ENCODE measurements at regions not wholly inside any gene's neighbourhood (a gene's known extent, or its start where the extent isn't known, plus 50 kb on each side); places are given as distances from the start of the nearest gene placed in this dataset.
"Not testable (repeated sequence)": the region's sequence is repeated elsewhere in the genome, so short reads cannot be mapped to it uniquely, and the experiment has no call there.

GRCh38 chr9:82445556-82445955, 457.0 kb downstream of the SPATA31D1 start:
- DNase-seq (ENCODE audit: low read depth, low spot score) = no peak

DNA sequence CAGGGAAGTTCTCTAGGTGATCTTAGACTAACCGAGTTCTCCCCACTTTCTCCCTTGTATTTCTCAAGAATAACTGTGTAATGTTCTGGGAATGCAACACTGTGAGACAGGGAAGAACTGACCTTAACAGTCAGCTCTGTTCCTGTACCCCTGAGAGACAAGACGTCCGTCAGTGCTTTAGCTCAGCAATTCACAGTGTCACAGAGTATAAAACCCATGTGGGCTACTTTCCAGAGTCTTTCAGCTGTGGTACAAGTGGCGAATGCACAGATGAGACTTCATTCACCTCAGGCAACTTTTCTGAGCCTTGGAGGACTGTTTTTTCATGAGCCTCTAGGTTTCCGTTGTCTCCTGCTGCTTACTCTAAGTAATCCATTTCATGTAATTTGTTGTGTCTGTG, 458.8 kb downstream of the SPATA31D1 start:
- no peak for DNase-seq (ENCODE audit: low read depth, low spot score)

DNA sequence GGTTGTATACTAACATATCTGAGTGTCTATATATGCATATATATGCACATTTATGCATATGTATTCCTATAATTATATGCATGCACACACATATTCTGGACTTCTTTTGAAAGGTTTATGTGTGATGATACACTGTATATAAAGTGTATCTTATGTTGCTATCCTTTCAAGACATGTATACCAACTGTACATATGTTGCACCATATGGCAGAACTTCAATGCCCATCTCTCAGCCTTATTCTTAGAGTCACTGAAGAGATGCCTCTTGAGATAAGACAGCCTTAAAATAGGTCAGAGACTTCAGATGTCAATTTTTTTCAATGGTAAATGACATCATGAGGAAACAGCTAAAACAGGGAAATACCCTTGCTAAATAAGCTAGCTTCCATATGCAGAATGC, 461.4 kb downstream of the SPATA31D1 start:
- no peak for DNase-seq (ENCODE audit: low read depth, low spot score)

- no peak for DNase-seq (ENCODE audit: low read depth, low spot score)
These were observed 466.1 kb downstream of the SPATA31D1 start for GRCh38 chr9:82454509-82455190.

DNA sequence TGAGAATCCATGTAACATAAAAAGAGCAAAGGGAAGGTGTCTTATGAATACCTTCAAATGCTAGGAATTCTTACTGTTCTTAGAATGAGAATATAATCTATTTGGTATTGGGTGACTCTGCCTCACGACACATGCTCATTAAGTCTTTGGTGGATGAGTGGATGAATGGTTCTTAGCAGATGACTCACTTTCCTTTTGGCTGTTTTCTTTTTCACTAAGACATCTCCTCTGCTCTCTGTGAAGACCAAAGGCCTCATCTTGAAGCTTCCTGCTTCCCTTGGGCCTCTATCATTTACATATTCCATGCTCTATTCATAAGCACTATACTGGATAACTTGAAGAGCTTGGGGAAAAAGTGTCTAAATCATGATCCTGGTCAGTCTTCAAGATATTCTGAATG, 468.1 kb downstream of the SPATA31D1 start:
- no peak for DNase-seq (ENCODE audit: low read depth, low spot score)

GRCh38 chr9:82457298-82457697, 468.7 kb downstream of the SPATA31D1 start:
- DNase-seq (ENCODE audit: low read depth, low spot score) = no peak

DNA sequence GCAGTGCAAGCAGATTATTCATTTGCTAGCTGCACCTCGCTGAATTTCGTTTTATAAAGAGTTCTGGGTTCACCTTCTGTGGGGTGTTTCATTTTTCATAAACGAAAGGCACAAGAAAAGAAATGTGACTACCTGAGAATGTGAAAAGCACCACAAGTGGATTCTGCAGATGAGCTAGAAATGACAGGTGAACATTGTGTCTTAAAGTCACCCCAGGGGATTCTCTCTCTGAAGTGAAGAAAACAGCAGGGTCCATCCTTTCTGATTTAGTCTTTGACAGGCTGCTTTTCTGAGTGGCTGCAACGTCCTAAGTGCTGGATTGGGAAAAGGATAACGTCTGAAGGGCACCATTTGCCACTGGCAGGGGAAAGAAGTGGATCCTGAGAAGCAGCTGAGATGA, 469.3 kb downstream of the SPATA31D1 start:
- DNase-seq (ENCODE audit: low read depth, low spot score) = no peak

DNA sequence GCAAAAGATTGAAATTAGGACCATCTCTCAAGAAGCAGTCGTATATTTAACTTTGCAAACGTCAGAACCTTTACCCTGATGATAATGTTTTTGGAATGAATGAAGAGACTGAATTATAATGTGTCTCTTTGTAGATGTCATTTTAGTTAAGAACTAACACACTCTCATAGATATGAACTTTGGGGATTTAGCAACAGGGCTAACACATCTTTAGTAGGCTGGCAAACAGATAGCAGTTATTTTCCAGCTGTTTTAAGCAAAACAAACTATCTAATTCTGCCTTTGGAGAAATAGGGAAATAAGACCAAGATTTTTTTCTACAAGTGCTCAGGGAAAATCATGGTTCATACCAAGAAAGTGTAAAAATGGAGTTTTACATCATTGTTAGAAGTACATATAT, 469.7 kb downstream of the SPATA31D1 start:
- DNase-seq (ENCODE audit: low read depth, low spot score) = no peak

DNA sequence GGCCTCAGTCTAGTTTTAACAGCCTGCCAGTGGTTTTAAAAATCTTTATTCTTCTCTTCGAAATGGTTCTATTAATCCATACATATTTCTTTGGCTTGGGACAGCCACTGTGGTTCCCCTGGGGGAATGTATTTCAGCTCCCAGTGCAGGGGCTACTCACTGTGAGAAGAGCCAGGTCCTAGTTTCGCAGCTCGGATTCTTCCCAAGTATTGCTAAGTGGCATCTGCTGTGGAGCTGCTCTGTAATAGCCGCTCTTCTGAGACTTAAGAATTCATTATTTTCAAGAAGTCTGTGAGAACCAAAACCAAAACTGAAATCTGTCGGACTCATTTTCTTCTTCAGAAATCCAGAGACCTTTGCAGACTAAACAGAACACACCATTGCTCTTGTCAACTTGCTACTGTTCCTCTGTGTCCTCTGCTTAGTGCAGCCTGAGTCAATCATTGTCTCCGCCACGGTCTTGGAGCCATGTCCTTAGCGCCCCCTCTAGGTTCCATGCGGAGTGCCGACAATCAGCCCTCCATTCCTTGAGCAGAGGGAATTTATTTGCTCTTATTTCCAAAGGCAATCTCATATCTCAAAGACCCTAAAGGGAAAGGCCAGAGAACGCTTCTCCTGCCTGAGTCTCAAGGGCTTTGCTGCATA, 478.2 kb downstream of the SPATA31D1 start:
- DNase-seq (ENCODE audit: low read depth, low spot score) = peak; percentile 40

- DNase-seq (ENCODE audit: low read depth, low spot score) = no peak
These were observed 478.9 kb downstream of the SPATA31D1 start for GRCh38 chr9:82467436-82467835.

- no peak for DNase-seq (ENCODE audit: low read depth, low spot score)
These were observed 485.7 kb downstream of the SPATA31D1 start for GRCh38 chr9:82474235-82474634.

DNA sequence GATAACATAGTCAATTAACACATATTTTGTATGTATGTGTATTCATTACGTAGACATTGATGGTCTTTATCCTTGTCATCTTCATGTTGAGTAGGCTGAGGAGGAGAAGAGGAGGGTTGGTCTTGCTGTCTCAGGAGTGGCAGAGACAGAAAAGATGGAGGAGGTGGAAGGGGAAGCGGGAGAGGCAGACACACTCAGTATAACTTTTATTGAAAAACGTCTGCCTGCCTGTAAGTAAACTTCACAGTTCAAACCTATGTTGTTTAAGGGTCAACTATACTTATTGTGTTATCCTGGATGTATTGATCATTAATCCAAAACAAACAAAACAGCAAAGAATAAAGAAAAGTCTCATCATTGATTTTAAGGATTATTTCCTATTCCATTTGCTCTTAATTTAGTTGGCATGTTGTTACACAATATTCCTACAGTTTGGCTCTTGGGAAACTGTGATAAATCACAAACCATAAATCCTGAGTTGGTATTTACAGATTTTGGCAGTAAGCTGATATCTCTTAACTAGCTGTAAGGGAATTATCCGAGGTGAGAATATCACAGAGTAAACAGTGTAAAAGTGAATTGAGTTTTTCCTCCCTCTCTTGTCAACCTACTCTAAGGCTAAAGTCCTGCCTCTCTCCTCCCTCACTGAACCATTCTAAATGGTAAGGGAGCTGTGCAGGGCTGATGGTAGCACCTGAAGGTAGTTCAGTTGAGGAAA, 487.2 kb downstream of the SPATA31D1 start:
- no peak for DNase-seq (ENCODE audit: low read depth, low spot score)

- no peak for DNase-seq (ENCODE audit: low read depth, low spot score)
These were observed 492.3 kb downstream of the SPATA31D1 start for GRCh38 chr9:82480921-82481320.

- DNase-seq (ENCODE audit: low read depth, low spot score) = no peak
These were observed 499.4 kb downstream of the SPATA31D1 start for GRCh38 chr9:82487935-82488312.

GRCh38 chr9:82488313-82489200, 500.0 kb downstream of the SPATA31D1 start:
- DNase-seq (ENCODE audit: low read depth, low spot score) = no peak

DNA sequence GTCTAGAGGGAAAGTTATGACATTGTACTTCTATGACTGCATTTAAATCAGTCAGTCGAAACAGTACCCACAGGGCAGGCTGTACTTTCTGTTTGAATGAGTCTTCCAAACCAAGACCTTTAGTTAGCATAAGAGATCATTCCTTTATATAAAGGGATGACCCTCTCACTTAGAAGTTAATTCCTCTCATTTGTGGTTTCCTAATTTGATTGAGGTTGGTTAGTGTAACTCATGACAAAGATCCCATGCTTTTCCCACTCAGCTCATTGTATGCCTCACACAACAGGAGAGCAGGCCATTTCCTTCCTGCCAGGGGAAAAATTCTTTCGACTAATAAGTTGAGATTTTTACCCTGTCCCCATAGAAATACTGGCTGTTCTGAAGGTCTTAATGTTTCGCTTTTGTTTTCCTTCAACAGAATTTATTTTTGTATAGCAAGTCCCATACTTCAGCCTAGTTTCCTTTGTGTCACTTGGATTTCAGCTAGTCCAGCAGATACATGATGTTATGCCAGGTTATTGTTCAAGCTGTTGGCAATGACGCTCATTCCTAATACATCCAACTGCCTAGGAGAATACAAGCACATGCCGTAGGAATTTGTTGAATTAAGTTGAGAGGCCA, 500.7 kb downstream of the SPATA31D1 start:
- DNase-seq (ENCODE audit: low read depth, low spot score) = no peak

DNA sequence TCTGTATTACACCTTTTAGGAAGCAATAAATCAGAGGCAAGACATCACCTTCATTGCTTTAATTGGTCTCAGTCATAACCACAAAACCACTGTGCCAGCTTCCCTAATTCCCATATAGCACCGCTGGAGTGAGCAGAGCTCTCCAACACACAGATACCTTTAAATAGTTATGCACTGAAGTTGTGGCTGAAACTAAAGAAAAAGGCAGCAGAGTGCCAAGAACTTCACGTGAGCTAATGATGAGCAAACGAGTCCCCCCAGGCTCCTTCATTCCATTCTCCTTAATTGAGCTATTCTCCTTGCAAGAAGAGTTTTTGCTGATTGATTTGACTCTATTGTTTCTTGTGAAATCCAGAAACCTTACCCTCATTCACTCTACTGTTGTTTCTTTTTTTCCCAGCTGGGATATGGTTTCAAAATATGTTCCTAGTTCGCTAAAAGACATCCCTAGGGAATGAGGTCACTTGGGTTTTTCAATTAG, 501.5 kb downstream of the SPATA31D1 start:
- DNase-seq (ENCODE audit: low read depth, low spot score) = no peak

DNA sequence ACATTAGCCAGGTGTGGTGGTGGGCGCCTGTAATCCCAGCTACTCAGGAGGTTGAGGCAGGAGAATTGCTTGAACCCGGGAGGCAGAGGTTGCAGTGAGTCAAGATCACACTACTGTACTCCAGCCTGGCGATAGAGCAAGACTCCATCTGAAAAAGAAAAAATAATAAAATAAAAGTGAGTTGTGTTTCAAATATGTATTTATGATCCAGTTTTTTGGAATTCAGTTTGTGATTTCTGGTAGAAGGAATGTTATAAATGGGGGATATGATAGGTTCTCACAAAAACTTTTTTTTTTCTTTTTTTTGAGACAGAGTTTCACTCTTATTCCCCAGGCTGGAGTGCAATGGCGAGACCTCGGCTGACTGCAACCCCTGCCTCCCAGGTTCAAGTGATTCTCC, 502.2 kb downstream of the SPATA31D1 start:
- DNase-seq (ENCODE audit: low read depth, low spot score) = not testable (repeated sequence)

DNA sequence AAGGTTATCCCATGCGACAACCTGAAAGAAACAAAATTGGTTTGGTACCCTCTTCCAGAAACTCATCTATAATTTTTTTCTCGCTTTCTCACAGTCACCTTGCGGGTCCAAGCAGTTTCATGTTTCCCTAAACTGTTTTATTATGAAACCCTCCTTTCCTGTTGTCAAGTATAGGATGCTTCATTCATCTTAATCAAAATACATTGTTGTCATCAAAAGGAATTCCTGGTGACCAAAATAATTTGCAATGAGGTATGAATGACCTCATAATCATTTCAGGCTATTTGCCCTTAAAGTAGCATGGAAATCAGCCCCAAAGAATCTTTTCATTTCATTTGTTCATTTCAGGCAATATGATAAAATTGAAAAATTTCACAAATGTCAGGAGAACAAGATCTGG, 503.0 kb downstream of the SPATA31D1 start:
- no peak for DNase-seq (ENCODE audit: low read depth, low spot score)

DNA sequence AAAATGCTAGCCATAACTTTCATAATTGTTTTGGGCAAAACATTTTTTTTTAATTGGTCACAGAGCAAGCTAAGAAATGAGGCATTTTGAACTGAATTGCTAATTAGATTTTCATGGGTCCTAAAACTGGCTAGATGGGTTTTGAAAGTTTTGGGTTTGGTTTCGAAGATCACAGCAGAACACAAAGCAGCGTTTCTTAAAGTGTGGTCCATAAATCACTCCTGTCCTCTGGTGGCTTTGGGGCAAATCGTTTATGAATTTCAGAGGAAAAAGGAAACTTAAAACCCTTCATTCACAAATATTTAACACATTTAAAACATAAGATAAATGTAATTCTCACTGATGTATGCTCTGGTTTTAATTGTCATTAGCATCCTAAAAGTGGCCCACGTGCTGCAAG, 503.7 kb downstream of the SPATA31D1 start:
- DNase-seq (ENCODE audit: low read depth, low spot score) = no peak

Data from iPS DF 19.7 (cell line).